ENCODE measurements at regions not wholly inside any gene's neighbourhood (a gene's known extent, or its start where the extent isn't known, plus 50 kb on each side); places are given as distances from the start of the nearest gene placed in this dataset.

GRCh38 chr1:22317231-22317919 lies 134.3 kb upstream of the ZBTB40 start:
- no peaks in the 10 kb centered on the region for H3K79me2 ChIP-seq (ENCODE audit: control insufficient read depth, insufficient read depth, low read length)
- no peak overlapping the region for H3K27ac ChIP-seq (ENCODE audit: insufficient read depth, low read depth, low read length)
- no peaks in the 10 kb centered on the region for H3K9me3 ChIP-seq (replicated peaks; ENCODE audit: control insufficient read depth, insufficient read depth, low read length)
- intact Hi-C loops (cut with micrococcal nuclease) (no loop called here), dilution Hi-C loops (cut with MboI; ENCODE audit: extremely low pct_ligation_motif_present, low sequenced_read_pairs) (no loop called here)
- no TSS peak for BruUV-seq (replicated peaks)
- no peaks in the 10 kb centered on the region for H3K36me3 ChIP-seq (ENCODE audit: control insufficient read depth in 2 of 2, extremely low read depth in 1 of 2, insufficient read depth in 2 of 2, low read length in 2 of 2)
- peak; percentile 26 for DNase-seq (ENCODE audit: low read depth, low spot score)
- no peaks in the 10 kb centered on the region for H3K9me1 ChIP-seq (replicated peaks; ENCODE audit: control insufficient read depth, extremely low read depth, insufficient read depth, low read length)
- H2AFZ ChIP-seq (ENCODE audit: low read depth, low read length) = no peak overlapping the region
- FAIRE-seq = no peak
- peaks cover 12 to 13% of the 10 kb centered on the region in 2 experiments for H3K27me3 ChIP-seq (ENCODE audit: control insufficient read depth in 2 of 2, insufficient read depth in 2 of 2, low read length in 2 of 2)
- no peak overlapping the region for H3K9ac ChIP-seq (replicated peaks; ENCODE audit: extremely low read depth, insufficient read depth, low read length)
- POLR2A ChIA-PET = no interaction called here
- no peak overlapping the region for H3K4me2 ChIP-seq (ENCODE audit: insufficient read depth, low read length)
- TF ChIP-seq CTCF (IDR thresholded peaks at IDR 0.05; ENCODE audit: extremely low read depth in 1 of 2, insufficient read depth in 1 of 2, low read depth in 1 of 2, low read length in 2 of 2) = peak; percentile 51 to 84
- no peak for TF ChIP-seq POLR2AphosphoS5 (IDR thresholded peaks at IDR 0.05; ENCODE audit: insufficient read depth, low read depth, low read length)
- no peaks in the 10 kb centered on the region for H4K20me1 ChIP-seq (replicated peaks; ENCODE audit: control insufficient read depth, extremely low read depth, insufficient read depth, low read length)
- no peaks in the 10 kb centered on the region for H3K4me1 ChIP-seq (ENCODE audit: control insufficient read depth, extremely low read depth, insufficient read depth, low read length)
- H3K4me3 ChIP-seq (replicated peaks in 1 of 3; ENCODE audit: insufficient read depth in 1 of 3, low read depth in 1 of 3, low read length in 3 of 3) = no peak overlapping the region
- CTCF ChIA-PET = interaction anchor here (0.6 to 1.8 kb wide), 9 partner anchors 9 to 206 kb away, joined by 3 to 6 read pairs (median 4); no protein-coding TSS in a partner anchor

GRCh38 chr1:22317920-22318243 lies 133.8 kb upstream of the ZBTB40 start:
- DNase-seq (ENCODE audit: low read depth, low spot score) = no peak
- no peaks in the 10 kb centered on the region for H4K20me1 ChIP-seq (replicated peaks; ENCODE audit: control insufficient read depth, extremely low read depth, insufficient read depth, low read length)
- ChIA-PET POLR2A (no interaction called here), CTCF (interaction anchor here (0.6 to 1.8 kb wide), 7 partner anchors 9 to 206 kb away, joined by 3 to 6 read pairs (median 4); no protein-coding TSS in a partner anchor)
- no peak for FAIRE-seq
- no peak overlapping the region for H3K9ac ChIP-seq (replicated peaks; ENCODE audit: extremely low read depth, insufficient read depth, low read length)
- H3K79me2 ChIP-seq (ENCODE audit: control insufficient read depth, insufficient read depth, low read length) = no peaks in the 10 kb centered on the region
- H3K9me1 ChIP-seq (replicated peaks; ENCODE audit: control insufficient read depth, extremely low read depth, insufficient read depth, low read length) = no peaks in the 10 kb centered on the region
- BruUV-seq (replicated peaks) = no TSS peak
- no peak overlapping the region for H3K27ac ChIP-seq (ENCODE audit: insufficient read depth, low read depth, low read length)
- peaks cover 10 to 13% of the 10 kb centered on the region in 2 experiments for H3K27me3 ChIP-seq (ENCODE audit: control insufficient read depth in 2 of 2, insufficient read depth in 2 of 2, low read length in 2 of 2)
- no peaks in the 10 kb centered on the region for H3K9me3 ChIP-seq (replicated peaks; ENCODE audit: control insufficient read depth, insufficient read depth, low read length)
- H3K36me3 ChIP-seq (ENCODE audit: control insufficient read depth in 2 of 2, extremely low read depth in 1 of 2, insufficient read depth in 2 of 2, low read length in 2 of 2) = no peaks in the 10 kb centered on the region
- H2AFZ ChIP-seq (ENCODE audit: low read depth, low read length) = no peak overlapping the region
- H3K4me3 ChIP-seq (replicated peaks in 1 of 3; ENCODE audit: insufficient read depth in 1 of 3, low read depth in 1 of 3, low read length in 3 of 3) = no peak overlapping the region
- dilution Hi-C loops (cut with MboI; ENCODE audit: extremely low pct_ligation_motif_present, low sequenced_read_pairs) (no loop called here), intact Hi-C loops (cut with micrococcal nuclease) (no loop called here)
- H3K4me1 ChIP-seq (ENCODE audit: control insufficient read depth, extremely low read depth, insufficient read depth, low read length) = no peaks in the 10 kb centered on the region
- no peak for TF ChIP-seq MAX (IDR thresholded peaks at IDR 0.05; ENCODE audit: insufficient read depth, insufficient read length)
- no peak for TF ChIP-seq JUN (IDR thresholded peaks at IDR 0.05; ENCODE audit: borderline replicate concordance, insufficient read depth, insufficient read length, low read depth)
- TF ChIP-seq CTCF (IDR thresholded peaks at IDR 0.05; ENCODE audit: extremely low read depth in 1 of 2, insufficient read depth in 1 of 2, low read depth in 1 of 2, low read length in 2 of 2) = no peak
- no peak for TF ChIP-seq EZH2 (IDR thresholded peaks at IDR 0.05; ENCODE audit: borderline replicate concordance, low read depth, low read length, severe bottlenecking)
- TF ChIP-seq MYC (IDR thresholded peaks at IDR 0.05; ENCODE audit: low read depth, low read length) = no peak
- no peak for TF ChIP-seq POLR2AphosphoS5 (IDR thresholded peaks at IDR 0.05; ENCODE audit: insufficient read depth, low read depth, low read length)
- TF ChIP-seq GATA2 (IDR thresholded peaks at IDR 0.05; ENCODE audit: insufficient read depth, insufficient read length, low read depth, low read length) = no peak
- H3K4me2 ChIP-seq (ENCODE audit: insufficient read depth, low read length) = no peak overlapping the region

Data from endothelial cell of umbilical vein (primary cell).